Neural cell (in vitro differentiated cells): ENCODE measurements at regions not wholly inside any gene's neighbourhood (a gene's known extent, or its start where the extent isn't known, plus 50 kb on each side); places are given as distances from the start of the nearest gene placed in this dataset.

ENCODE experiments used
- H2AFZ ChIP-seq: fragments of 200-600, 300-800 bp; sonication (generic), shearing (Covaris generic); 2 replicates; pipeline ENCODE4 v1.6.0; 2014; ENCODE audit warnings: low read depth, mild to moderate bottlenecking, antibody characterized with exemption, low read length, moderate library complexity
- H3F3A ChIP-seq: fragments of 200-600 bp; shearing (Covaris generic); 2 replicates; pipeline ENCODE4 v1.6.1; 2016; ENCODE audit warnings: mild to moderate bottlenecking, moderate library complexity, mixed read lengths, antibody characterized with exemption, low read length; ENCODE audit not compliant: insufficient read depth, poor library complexity, severe bottlenecking
- H3K27ac ChIP-seq: fragments of 200-600, 300-800 bp; sonication (generic), shearing (Covaris generic); 2 replicates; pipeline ENCODE4 v1.5.1; 2014; ENCODE audit warnings: mild to moderate bottlenecking, low read length, moderate library complexity
- H3K27me3 ChIP-seq: fragments of 300-800, 200-600 bp; sonication (generic), shearing (Covaris generic); 2 replicates; pipeline ENCODE4 v1.6.0; 2014; ENCODE audit warnings: mild to moderate bottlenecking, low read depth, low read length, moderate library complexity; ENCODE audit not compliant: insufficient read depth
- H3K36me3 ChIP-seq: fragments of 300-800, 200-600 bp; sonication (generic), shearing (Covaris generic); 2 replicates; pipeline ENCODE4 v1.5.1; 2014; ENCODE audit warnings: mild to moderate bottlenecking, antibody characterized with exemption, low read length, moderate library complexity; ENCODE audit not compliant: insufficient read depth
- H3K4me2 ChIP-seq: fragments of 300-800, 200-600 bp; sonication (generic), shearing (Covaris generic); 2 replicates; pipeline ENCODE4 v1.6.0; 2014; ENCODE audit warnings: mild to moderate bottlenecking, low read length
- H3K4me3 ChIP-seq: fragments of 300-800, 200-600 bp; sonication (generic), shearing (Covaris generic); 2 replicates; pipeline ENCODE4 v1.5.1; 2014; ENCODE audit warnings: mild to moderate bottlenecking, low read length, moderate library complexity
- H3K79me2 ChIP-seq: fragments of 200-600 bp; shearing (Covaris generic); replicated peaks from 2 replicates; pipeline ENCODE4 v1.6.0; 2014; ENCODE audit warnings: mild to moderate bottlenecking, low read length, moderate library complexity; ENCODE audit not compliant: insufficient read depth
- H3K9ac ChIP-seq: fragments of 300-800, 200-600 bp; sonication (generic), shearing (Covaris generic); 2 replicates; pipeline ENCODE4 v1.6.1; 2016; ENCODE audit warnings: mild to moderate bottlenecking, low read length, mixed read lengths
- H3K9me2 ChIP-seq: fragments of 200-600 bp; shearing (Covaris generic); 2 replicates; pipeline ENCODE4 v1.6.1; 2016; ENCODE audit warnings: mild to moderate bottlenecking, low read length, mixed read lengths; ENCODE audit not compliant: insufficient read depth
- H3K9me3 ChIP-seq: fragments of 200-600, 300-800 bp; sonication (generic), shearing (Covaris generic); 2 replicates; pipeline ENCODE4 v1.6.1; 2016; ENCODE audit warnings: mild to moderate bottlenecking, mixed run types, low read length, moderate library complexity, mixed read lengths
- H4K20me1 ChIP-seq: fragments of 200-600 bp; shearing (Covaris generic); 2 replicates; pipeline ENCODE4 v1.6.1; 2016; ENCODE audit warnings: mild to moderate bottlenecking, mixed run types; ENCODE audit not compliant: insufficient read depth
- CTCF ChIP-seq: fragments of 450-650 bp; IDR thresholded peaks from 2 replicates; pipeline ENCODE4 v1.5.1; 2014; ENCODE audit warnings: antibody characterized with exemption, mild to moderate bottlenecking, moderate library complexity; ENCODE audit not compliant: poor library complexity, severe bottlenecking
- EP300 ChIP-seq: fragments of 450-650 bp; conservative IDR thresholded peaks from 2 replicates; pipeline ENCODE4 v1.6.1; 2014; ENCODE audit warnings: antibody characterized with exemption, mild to moderate bottlenecking, moderate library complexity; ENCODE audit not compliant: poor library complexity, severe bottlenecking
- EZH2 ChIP-seq: fragments of 200-600, 300-800 bp; shearing (Covaris generic), sonication (generic); IDR thresholded peaks from 2 replicates; pipeline ENCODE4 v1.6.1; 2014; ENCODE audit warnings: antibody characterized with exemption, low read length, borderline replicate concordance, mild to moderate bottlenecking; ENCODE audit not compliant: insufficient read depth, poor library complexity, severe bottlenecking
- MXI1 ChIP-seq: fragments of 450-650 bp; conservative IDR thresholded peaks from 2 replicates; pipeline ENCODE4 v1.6.1; 2014; ENCODE audit warnings: antibody characterized with exemption, mild to moderate bottlenecking; ENCODE audit not compliant: poor library complexity, severe bottlenecking
- POLR2AphosphoS5 ChIP-seq: IDR thresholded peaks from 2 replicates; pipeline ENCODE4 v1.6.1; 2012
- RAD21 ChIP-seq: fragments of 450-650 bp; conservative IDR thresholded peaks from 2 replicates; pipeline ENCODE4 v1.6.1; 2014; ENCODE audit warnings: antibody characterized with exemption, mild to moderate bottlenecking, moderate library complexity
- REST ChIP-seq: IDR thresholded peaks from 2 replicates; pipeline ENCODE4 v1.6.1; 2012; ENCODE audit warnings: borderline replicate concordance
- SMC3 ChIP-seq: fragments of 450-650 bp; conservative IDR thresholded peaks from 2 replicates; pipeline ENCODE4 v1.6.1; 2014; ENCODE audit warnings: antibody characterized with exemption, mild to moderate bottlenecking, moderate library complexity; ENCODE audit not compliant: poor library complexity
- TAF1 ChIP-seq: IDR thresholded peaks from 2 replicates; pipeline ENCODE4 v1.6.1; 2012; ENCODE audit warnings: low read depth

GRCh38 chr1:90346349-90346748 lies 351.4 kb downstream of the ZNF326 start:
- no peak overlapping the region for H3K9ac ChIP-seq
- no peaks in the 10 kb centered on the region for H3K9me2 ChIP-seq
- no peak overlapping the region for H2AFZ ChIP-seq
- no peaks in the 10 kb centered on the region for H3K79me2 ChIP-seq
- no peaks in the 10 kb centered on the region for H3K36me3 ChIP-seq
- no peak overlapping the region for H3K4me3 ChIP-seq
- TF ChIP-seq POLR2AphosphoS5, result no peak
- TF ChIP-seq TAF1, result no peak
- TF ChIP-seq MXI1, result no peak
- no peak for TF ChIP-seq EP300
- no peak for TF ChIP-seq SMC3
- no peak for TF ChIP-seq CTCF
- no peak for TF ChIP-seq RAD21
- TF ChIP-seq EZH2, result no peak
- no peak for TF ChIP-seq REST
- no peak overlapping the region for H3K27ac ChIP-seq
- H3K9me3 ChIP-seq, result no peaks in the 10 kb centered on the region
- H3F3A ChIP-seq, result no peaks in the 10 kb centered on the region
- no peak overlapping the region for H3K4me2 ChIP-seq
- H3K27me3 ChIP-seq, result no peaks in the 10 kb centered on the region
- no peaks in the 10 kb centered on the region for H4K20me1 ChIP-seq

- no peak overlapping the region for H3K9ac ChIP-seq
- H3K9me2 ChIP-seq, result no peaks in the 10 kb centered on the region
- H3K79me2 ChIP-seq, result no peaks in the 10 kb centered on the region
- H3K27ac ChIP-seq, result no peak overlapping the region
- H3K36me3 ChIP-seq, result no peaks in the 10 kb centered on the region
- H2AFZ ChIP-seq, result no peak overlapping the region
- no peaks in the 10 kb centered on the region for H4K20me1 ChIP-seq
- no peaks in the 10 kb centered on the region for H3K9me3 ChIP-seq
- no peaks in the 10 kb centered on the region for H3F3A ChIP-seq
- H3K27me3 ChIP-seq, result no peaks in the 10 kb centered on the region
- no peak overlapping the region for H3K4me2 ChIP-seq
- no peak overlapping the region for H3K4me3 ChIP-seq
- TF ChIP-seq POLR2AphosphoS5 (no peak), TAF1 (no peak), SMC3 (no peak), REST (no peak)
Measured at GRCh38 chr1:90344963-90345730, 350.2 kb downstream of the ZNF326 start.
